ENCODE measurements at regions not wholly inside any gene's neighbourhood (a gene's known extent, or its start where the extent isn't known, plus 50 kb on each side); places are given as distances from the start of the nearest gene placed in this dataset.

GRCh38 chr2:2506536-2506935 lies 175.5 kb upstream of the MYT1L start:
- TF ChIP-seq GLIS3 (CRISPR knock-in tag; IDR thresholded peaks at IDR 0.05), result no peak
- TF ChIP-seq, protein P1, sequence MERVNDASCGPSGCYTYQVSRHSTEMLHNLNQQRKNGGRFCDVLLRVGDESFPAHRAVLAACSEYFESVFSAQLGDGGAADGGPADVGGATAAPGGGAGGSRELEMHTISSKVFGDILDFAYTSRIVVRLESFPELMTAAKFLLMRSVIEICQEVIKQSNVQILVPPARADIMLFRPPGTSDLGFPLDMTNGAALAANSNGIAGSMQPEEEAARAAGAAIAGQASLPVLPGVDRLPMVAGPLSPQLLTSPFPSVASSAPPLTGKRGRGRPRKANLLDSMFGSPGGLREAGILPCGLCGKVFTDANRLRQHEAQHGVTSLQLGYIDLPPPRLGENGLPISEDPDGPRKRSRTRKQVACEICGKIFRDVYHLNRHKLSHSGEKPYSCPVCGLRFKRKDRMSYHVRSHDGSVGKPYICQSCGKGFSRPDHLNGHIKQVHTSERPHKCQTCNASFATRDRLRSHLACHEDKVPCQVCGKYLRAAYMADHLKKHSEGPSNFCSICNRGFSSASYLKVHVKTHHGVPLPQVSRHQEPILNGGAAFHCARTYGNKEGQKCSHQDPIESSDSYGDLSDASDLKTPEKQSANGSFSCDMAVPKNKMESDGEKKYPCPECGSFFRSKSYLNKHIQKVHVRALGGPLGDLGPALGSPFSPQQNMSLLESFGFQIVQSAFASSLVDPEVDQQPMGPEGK (CRISPR knock-in tag; IDR thresholded peaks at IDR 0.05; ENCODE audit: borderline replicate concordance), result no peak
- TF ChIP-seq SNAI2 (CRISPR knock-in tag; IDR thresholded peaks at IDR 0.05), result no peak
- TF ChIP-seq POU6F1 (CRISPR knock-in tag; IDR thresholded peaks at IDR 0.05; ENCODE audit: borderline replicate concordance, low read depth), result no peak
- no peak for TF ChIP-seq CSDC2 (CRISPR knock-in tag; IDR thresholded peaks at IDR 0.05)
- no peak for TF ChIP-seq ARNTL (CRISPR knock-in tag; IDR thresholded peaks at IDR 0.05; ENCODE audit: borderline replicate concordance, low read depth)
- no peak for TF ChIP-seq ZFP3 (CRISPR knock-in tag; IDR thresholded peaks at IDR 0.05)
- no peak for TF ChIP-seq RARB (CRISPR knock-in tag; IDR thresholded peaks at IDR 0.05)
- TF ChIP-seq TCF4 (CRISPR knock-in tag; IDR thresholded peaks at IDR 0.05; ENCODE audit: borderline replicate concordance), result no peak
- no peak for TF ChIP-seq ESRRG (CRISPR knock-in tag; IDR thresholded peaks at IDR 0.05)
- no peak for TF ChIP-seq ZFP30 (CRISPR knock-in tag; IDR thresholded peaks at IDR 0.05)
- no peak for TF ChIP-seq ZNF8 (CRISPR knock-in tag; IDR thresholded peaks at IDR 0.05)
- no peak for TF ChIP-seq ZC3H10 (CRISPR knock-in tag; IDR thresholded peaks at IDR 0.05)
- TF ChIP-seq TOX (CRISPR knock-in tag; IDR thresholded peaks at IDR 0.05; ENCODE audit: borderline replicate concordance), result no peak
- no peak for TF ChIP-seq CREB5 (CRISPR knock-in tag; IDR thresholded peaks at IDR 0.05; ENCODE audit: low read depth)

DNA sequence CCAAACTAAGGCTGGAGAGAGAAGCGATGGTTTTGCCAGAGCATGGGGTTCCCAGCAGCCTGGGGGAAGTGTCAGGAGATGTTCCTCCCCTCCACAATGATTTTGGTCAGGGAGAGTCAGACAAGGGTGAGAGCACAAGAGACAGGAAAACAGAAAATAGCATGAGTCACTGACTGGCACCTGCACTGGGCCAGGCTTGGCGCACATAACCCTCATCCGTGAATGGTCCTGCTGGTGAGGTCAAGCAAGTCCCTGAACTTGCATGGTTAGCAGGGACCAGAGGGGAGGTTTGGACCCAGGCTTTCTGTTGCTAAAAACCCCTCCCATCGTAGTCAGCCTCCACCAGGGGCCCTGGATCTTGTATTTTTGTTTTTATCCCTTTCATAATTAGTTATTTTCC lies 174.5 kb upstream of the MYT1L start:
- TF ChIP-seq POU6F1 (CRISPR knock-in tag; IDR thresholded peaks at IDR 0.05; ENCODE audit: borderline replicate concordance, low read depth) (no peak), ISL1 (CRISPR knock-in tag; IDR thresholded peaks at IDR 0.05) (no peak), CREB5 (CRISPR knock-in tag; IDR thresholded peaks at IDR 0.05; ENCODE audit: low read depth) (no peak), CSDC2 (CRISPR knock-in tag; IDR thresholded peaks at IDR 0.05) (no peak), ZNF70 (CRISPR knock-in tag; IDR thresholded peaks at IDR 0.05) (no peak), TCF4 (CRISPR knock-in tag; IDR thresholded peaks at IDR 0.05; ENCODE audit: borderline replicate concordance) (no peak), ZNF8 (CRISPR knock-in tag; IDR thresholded peaks at IDR 0.05) (no peak), SNAI2 (CRISPR knock-in tag; IDR thresholded peaks at IDR 0.05) (no peak), ZC3H10 (CRISPR knock-in tag; IDR thresholded peaks at IDR 0.05) (no peak), CSRNP3 (CRISPR knock-in tag; IDR thresholded peaks at IDR 0.05) (no peak), ZFP3 (CRISPR knock-in tag; IDR thresholded peaks at IDR 0.05) (no peak), ARNTL (CRISPR knock-in tag; IDR thresholded peaks at IDR 0.05; ENCODE audit: borderline replicate concordance, low read depth) (no peak)
- no peak for ATAC-seq

More at GRCh38 chr2:2506536-2506935, 175.5 kb upstream of the MYT1L start:
- ATAC-seq, result no peak

- no peak for ATAC-seq
- TF ChIP-seq PPARA (CRISPR knock-in tag; IDR thresholded peaks at IDR 0.05; ENCODE audit: borderline replicate concordance) (no peak), ZNF70 (CRISPR knock-in tag; IDR thresholded peaks at IDR 0.05) (no peak), ZNF565 (CRISPR knock-in tag; conservative IDR thresholded peaks at IDR 0.05; ENCODE audit: low read depth) (no peak), OSR1 (CRISPR knock-in tag; IDR thresholded peaks at IDR 0.05) (no peak), TCF4 (CRISPR knock-in tag; IDR thresholded peaks at IDR 0.05; ENCODE audit: borderline replicate concordance) (no peak), ESRRG (CRISPR knock-in tag; IDR thresholded peaks at IDR 0.05) (no peak), SNAI2 (CRISPR knock-in tag; IDR thresholded peaks at IDR 0.05) (no peak), TOX (CRISPR knock-in tag; IDR thresholded peaks at IDR 0.05; ENCODE audit: borderline replicate concordance) (no peak), ISL1 (CRISPR knock-in tag; IDR thresholded peaks at IDR 0.05) (no peak), GLIS3 (CRISPR knock-in tag; IDR thresholded peaks at IDR 0.05) (no peak), CSDC2 (CRISPR knock-in tag; IDR thresholded peaks at IDR 0.05) (no peak)
- TF ChIP-seq, protein P2, sequence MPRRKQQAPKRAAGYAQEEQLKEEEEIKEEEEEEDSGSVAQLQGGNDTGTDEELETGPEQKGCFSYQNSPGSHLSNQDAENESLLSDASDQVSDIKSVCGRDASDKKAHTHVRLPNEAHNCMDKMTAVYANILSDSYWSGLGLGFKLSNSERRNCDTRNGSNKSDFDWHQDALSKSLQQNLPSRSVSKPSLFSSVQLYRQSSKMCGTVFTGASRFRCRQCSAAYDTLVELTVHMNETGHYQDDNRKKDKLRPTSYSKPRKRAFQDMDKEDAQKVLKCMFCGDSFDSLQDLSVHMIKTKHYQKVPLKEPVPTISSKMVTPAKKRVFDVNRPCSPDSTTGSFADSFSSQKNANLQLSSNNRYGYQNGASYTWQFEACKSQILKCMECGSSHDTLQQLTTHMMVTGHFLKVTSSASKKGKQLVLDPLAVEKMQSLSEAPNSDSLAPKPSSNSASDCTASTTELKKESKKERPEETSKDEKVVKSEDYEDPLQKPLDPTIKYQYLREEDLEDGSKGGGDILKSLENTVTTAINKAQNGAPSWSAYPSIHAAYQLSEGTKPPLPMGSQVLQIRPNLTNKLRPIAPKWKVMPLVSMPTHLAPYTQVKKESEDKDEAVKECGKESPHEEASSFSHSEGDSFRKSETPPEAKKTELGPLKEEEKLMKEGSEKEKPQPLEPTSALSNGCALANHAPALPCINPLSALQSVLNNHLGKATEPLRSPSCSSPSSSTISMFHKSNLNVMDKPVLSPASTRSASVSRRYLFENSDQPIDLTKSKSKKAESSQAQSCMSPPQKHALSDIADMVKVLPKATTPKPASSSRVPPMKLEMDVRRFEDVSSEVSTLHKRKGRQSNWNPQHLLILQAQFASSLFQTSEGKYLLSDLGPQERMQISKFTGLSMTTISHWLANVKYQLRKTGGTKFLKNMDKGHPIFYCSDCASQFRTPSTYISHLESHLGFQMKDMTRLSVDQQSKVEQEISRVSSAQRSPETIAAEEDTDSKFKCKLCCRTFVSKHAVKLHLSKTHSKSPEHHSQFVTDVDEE (CRISPR knock-in tag; IDR thresholded peaks at IDR 0.05), result no peak
- TF ChIP-seq, protein P1 (CRISPR knock-in tag; IDR thresholded peaks at IDR 0.05; ENCODE audit: borderline replicate concordance), result no peak
Observed at GRCh38 chr2:2503864-2504418, 172.9 kb upstream of the MYT1L start.

Measured in SK-N-SH treated with all-trans-retinoic acid at 6 μM for 48 hours (cell line).